ENCODE measurements at regions not wholly inside any gene's neighbourhood (a gene's known extent, or its start where the extent isn't known, plus 50 kb on each side); places are given as distances from the start of the nearest gene placed in this dataset.

DNA sequence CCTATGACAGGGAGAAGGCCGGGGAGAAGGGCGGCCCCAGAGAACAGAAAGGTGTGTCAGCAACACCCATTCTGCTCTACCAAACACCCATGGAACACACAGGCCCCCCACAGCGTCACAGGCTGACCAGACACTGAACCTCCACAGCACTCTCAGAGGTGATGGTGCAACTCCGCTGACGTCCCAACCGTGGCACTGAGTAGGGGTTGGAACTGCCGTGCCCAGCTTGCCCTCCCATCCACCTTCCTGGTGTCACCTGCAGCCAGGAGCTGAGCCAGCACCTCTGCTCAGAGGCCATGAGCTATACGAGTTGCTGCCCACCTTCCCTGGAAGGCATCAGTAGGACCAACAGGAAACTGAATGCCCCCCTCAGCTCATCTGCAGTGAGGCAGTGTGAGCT lies 412.9 kb upstream of the SALL3 start:
- no peak for DNase-seq (ENCODE audit: low read depth)

DNA sequence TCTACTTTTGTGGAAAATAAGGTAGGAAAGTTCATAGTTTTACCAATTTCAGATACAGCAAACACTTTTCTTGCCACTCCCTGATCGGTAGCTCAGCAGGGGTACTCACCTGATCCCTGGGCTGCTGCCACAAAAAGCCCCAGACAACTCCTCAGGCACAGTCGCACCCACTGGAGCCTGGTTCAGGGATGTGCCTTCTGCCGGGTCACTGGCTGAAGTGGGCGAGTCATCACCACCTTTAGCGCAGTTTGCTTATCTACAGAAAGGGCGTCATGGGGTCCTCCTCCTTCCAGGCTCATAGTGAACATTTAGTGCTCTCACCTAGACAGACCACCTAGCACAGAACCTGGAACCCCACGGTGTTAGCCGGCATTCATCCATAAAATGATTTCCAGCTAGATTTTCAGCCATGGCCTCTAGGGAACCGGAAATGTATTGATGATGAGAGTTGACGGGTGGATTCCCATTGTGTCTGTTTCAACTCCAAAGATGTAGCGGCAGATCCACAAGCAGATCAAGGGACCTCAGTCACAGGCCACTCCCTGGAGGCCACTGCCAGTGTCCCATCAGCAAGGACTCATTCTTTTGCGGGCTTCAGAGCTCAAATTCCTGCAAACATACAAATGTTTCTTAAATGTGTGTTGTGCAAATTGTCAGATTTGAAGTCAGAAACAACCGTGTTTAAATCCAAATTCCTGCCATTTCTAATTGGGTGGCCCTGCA lies 408.4 kb upstream of the SALL3 start:
- DNase-seq (ENCODE audit: low read depth) = no peak

DNA sequence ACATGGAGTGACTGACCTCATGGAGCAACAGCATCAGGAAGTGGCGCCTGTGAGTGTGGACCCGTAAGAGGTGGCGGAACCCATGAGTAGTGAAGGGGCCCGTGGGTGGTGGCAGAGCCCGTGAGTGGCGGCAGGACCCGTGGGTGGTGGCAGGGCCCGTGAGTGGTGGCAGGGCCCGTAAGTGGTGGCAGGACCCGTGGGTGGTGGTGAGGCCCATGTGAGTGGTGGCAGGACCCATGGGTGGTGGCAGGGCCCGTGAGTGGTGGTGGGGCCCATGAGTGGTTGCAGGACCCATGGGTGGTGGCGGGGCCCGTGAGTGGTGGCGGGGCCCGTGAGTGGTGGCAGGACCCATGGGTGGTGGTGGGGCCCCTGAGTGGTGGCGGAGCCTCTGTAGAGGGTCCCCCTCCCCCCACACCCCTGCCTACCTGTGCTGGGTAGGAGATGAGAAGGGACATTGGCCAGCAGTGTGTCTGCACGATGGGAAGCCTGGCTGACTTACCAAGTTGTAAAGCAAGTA lies 407.7 kb upstream of the SALL3 start:
- DNase-seq (ENCODE audit: low read depth) = no peak

DNA sequence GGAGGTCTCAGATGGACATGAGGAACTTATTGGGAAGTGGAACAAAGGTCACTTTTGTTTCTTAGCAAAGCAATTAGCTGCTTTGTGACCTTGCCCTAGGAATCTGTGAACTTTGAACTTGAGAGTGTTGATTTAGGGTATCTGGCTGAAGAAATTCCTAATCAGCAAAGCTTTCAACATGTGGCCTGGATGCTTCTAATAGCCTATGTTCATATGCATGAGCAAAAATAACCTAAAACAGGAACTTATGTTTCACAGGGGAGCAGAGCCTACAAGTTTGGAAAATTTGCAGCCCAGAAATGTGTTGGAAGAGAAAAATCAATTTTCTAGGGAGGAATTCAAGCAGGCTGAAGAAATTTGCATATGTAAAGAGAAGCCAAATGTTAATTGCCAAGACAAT lies 405.8 kb upstream of the SALL3 start:
- DNase-seq (ENCODE audit: low read depth) = no peak

DNA sequence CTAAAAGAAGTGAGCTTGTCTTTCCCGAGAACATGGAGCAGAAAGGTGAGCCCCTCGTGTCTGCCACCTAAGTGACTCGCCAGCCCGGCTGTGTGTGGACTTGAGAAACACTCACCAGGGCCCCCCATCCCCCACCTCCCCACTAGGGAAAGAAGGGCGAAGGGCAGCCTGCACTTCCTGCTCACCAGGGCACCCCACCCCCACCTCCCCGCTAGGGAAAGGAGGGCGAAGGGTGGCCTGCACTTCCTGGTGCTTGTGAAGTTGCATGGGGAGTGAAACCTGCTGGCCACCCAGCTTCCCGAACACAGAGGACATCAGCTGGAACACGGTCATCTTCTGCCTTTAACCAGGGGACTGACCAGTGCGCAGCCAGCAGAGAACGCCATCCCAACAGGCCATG lies 402.7 kb upstream of the SALL3 start:
- DNase-seq (ENCODE audit: low read depth) = no peak

DNA sequence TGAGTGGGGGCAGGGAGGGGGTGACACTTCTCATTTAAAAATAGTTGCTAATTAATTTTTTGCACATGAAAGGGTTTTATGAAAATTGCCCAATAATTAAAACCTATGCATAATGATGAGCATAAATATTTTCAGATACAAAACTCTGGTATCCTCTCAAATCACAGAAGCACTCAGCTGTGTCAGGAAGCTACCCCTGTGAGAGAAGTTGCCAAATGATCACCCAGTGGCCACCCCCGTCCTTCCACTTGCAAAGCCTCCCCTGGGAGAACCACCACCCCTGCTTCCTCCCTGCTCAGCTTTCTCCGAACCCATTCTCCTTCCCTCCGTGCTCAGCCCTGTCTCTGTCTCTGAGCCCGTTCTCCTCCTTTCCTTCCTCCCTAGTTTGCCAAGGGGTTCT lies 400.2 kb upstream of the SALL3 start:
- DNase-seq (ENCODE audit: low read depth) = no peak

DNA sequence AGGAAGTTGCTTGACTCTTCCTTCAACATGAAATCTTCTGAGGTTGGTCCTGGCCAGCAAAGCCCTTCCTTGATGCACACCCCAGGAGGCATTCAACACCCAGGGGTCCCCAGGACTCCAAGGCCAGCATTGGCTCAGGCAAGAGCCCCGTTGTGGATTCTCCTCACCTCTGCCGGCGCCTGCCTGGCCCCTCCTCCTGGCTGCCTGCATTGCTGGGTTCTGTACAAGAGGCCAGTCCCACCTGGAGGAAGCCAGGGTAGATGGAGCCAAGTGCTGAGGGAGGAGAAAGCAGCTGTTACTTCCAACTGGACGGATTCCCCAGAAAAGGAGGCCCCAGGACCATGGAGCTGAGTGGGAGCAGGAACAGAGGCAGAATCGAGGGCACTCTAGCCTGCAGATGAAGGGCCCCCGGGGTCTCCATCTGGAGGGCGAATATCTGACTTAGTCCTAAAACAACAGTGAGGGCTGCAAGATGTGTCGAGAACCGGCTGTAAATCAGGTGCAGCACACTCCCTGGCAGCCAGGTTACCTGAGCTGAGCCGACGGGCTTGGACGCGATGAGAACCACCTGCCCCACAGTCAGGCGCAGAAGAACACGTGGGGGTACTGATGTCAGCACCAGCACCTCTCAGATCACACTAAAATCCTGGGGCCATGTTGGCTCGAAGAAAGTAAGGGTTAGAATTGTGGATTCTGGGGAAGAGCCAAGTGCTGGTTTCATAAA lies 399.6 kb upstream of the SALL3 start:
- DNase-seq (ENCODE audit: low read depth) = no peak

DNA sequence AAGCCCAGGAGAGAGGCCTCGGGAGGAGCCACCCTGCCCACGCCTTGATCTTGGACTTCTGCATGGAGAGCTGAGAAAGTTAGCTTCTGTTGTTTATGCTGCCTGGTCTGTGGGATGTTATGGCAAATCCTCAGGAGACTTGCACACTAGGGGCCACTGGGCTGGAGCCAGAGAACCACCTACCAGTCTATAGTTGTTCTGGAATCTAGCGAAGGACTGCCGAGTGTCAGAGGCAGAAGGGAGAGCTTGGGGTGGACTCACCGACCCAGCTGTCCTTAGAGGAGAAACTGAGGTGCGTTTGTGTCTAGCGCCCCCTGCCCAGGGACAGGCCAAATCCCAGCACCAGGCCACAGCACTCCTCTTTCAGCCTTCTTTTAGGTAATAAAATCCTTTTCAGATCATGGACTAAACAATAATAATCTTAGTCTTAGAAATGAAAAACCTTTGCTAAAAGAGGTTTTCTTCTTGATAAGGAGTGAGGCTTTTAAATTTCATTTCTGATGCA lies 398.7 kb upstream of the SALL3 start:
- no peak for DNase-seq (ENCODE audit: low read depth)

DNA sequence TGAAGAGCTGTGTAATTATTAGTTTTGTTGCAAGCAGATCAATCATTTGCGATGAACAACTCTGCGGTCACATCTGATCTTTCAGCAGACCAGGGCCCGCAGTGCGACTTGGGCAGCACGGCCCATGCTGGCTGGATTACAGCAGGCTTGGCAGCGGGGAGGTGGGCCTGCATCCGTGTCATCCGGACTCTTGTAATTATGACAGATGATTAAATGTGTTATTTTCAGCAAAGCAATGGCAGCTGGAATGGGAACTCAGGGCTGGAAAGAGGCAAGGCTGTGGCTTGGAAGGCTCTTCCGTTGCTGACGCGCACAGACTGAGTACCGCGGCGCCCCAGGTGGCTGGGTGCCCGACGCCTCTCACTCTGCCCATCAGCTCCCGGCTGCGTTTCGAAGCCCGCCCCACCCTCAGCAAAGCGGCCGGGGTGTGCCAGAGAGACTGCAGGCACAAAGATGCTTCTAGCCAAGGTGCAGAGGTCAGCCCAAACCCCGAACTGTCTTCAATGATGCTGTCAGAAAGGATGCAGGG lies 397.4 kb upstream of the SALL3 start:
- DNase-seq (ENCODE audit: low read depth) = no peak

DNA sequence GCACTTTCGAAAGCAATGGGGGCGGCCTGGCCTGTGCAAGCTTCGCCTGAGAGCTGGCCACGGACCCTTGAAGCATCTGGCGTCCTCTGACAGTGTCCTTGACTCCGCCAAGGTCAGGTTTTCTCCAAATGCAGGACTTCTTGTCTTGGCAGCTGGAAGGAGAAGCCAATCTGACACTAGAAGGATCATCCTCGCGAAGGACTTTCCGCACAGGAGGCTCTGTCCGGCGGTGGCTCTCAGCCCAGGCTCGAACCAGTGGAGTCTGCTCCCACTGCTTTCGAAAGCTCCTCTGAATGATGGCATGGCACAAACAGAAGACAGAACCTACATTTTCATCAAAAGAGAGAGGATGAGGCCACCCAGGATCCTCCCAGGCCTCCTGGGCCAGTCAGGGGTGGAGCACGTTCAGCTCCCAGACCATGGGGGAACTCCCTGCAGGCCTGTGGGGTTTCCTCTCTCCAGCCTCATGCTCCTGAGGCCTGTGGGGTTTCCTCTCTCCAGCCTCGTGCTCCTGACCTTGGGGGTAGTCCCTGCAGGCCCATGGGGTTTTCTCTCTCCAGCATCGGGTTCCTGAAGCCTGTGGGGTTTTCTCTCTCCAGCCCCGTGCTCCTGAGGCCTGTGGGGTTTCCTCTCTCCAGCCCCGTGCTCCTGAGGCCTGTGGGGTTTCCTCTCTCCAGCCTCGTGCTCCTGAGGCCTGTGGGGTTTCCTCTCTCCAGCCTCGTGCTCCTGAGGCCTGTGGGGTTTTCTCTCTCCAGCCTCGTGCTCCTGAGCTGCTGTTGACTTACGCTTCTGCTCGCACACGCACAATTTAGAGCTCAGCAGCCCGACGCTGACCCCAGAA lies 396.5 kb upstream of the SALL3 start:
- DNase-seq (ENCODE audit: low read depth) = no peak

DNA sequence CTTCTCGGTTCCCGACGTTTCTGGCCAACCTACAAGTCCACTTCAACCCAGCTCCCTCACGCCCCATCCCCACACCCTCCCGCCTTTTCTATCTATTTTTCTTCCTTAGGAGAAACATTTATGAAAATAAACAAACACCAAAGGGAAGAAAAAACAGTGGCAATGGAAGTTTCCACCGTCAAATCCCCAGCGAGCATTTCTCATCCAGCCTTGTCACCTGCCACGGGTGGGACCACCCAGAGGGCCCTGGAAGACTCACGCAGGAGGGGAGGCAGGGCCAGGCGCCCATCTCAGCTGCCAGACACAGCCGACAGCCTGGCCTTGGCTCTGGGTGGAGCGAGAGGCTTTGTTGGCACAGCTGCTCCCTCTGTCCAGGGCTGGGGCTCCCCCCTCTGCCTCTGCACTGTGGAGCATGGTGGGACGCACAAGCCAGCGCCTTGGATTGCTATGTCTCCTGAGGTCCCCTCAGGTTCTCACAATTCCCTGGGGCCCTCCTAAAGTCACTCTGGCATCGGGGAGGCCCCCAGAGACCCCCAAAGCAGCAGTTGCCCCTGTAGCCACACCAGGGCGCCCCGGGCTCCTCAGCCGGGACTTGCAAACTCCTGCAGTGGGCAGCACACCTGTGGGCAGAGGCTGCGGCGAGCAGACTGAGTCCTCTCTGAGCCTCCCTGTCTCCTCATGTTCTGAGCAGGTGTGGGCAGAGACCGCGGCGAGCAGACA lies 395.7 kb upstream of the SALL3 start:
- no peak for DNase-seq (ENCODE audit: low read depth)

DNA sequence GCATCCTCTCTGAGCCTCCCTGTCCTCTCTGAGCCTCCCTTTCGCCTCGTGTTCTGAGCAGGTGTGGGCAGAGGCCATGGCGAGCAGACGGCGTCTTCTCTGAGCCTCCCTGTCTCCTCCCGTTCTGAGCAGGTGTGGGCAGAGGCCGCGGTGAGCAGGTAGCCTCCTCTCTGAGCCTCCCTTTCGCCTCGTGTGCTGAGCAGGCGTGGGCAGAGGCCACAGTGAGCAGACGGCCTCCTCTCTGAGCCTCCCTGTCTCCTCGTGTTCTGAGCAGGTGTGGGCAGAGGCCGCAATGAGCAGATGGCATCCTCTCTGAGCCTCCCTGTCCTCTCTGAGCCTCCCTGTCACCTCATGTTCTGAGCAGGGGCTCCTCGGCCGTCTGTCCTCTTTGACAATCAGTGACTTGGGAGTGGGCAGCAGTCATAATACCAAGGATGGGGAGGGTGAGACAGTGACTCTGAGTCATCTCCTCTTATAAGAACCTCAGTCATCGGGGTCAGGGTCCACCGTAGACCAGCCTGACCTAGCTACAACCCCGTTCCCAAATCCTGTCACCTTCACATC lies 395.1 kb upstream of the SALL3 start:
- no peak for DNase-seq (ENCODE audit: low read depth)

DNA sequence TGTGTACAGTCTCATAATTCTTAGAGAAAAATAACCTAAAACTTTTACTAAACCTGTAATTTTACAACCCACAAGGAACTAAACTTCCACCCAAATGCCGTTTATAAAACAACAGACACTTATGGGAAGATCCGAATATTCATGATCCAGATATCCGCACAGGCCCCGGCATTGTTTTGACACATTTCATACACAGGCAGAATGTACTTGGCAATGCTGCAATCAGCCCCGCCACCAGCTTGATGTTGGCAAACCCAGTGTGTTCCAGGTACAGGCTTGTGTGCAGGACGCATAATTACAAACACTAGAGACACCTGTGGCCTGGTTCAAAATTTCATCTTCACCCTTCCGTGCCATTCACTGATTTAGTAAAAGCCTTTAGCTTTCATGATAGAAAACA lies 393.0 kb upstream of the SALL3 start:
- DNase-seq (ENCODE audit: low read depth) = no peak

DNA sequence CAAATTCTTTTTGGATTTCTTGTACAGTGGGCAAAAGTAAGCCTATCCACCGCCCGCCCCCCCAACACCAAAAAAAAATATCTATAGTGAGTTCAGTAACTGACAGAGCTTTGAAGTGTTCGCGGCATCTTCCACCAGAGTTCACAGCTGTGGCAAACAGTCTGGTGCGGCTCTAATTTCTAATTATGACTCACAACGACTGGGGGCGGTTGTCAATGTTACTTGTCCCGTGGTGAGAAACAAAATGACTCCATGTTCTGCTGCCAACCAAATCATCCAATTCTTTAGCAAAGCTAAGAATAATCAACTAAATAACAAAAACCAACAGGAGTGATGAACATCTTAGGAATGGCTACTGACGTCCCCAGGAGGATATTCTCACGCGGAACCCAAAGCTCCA lies 392.5 kb upstream of the SALL3 start:
- no peak for DNase-seq (ENCODE audit: low read depth)

DNA sequence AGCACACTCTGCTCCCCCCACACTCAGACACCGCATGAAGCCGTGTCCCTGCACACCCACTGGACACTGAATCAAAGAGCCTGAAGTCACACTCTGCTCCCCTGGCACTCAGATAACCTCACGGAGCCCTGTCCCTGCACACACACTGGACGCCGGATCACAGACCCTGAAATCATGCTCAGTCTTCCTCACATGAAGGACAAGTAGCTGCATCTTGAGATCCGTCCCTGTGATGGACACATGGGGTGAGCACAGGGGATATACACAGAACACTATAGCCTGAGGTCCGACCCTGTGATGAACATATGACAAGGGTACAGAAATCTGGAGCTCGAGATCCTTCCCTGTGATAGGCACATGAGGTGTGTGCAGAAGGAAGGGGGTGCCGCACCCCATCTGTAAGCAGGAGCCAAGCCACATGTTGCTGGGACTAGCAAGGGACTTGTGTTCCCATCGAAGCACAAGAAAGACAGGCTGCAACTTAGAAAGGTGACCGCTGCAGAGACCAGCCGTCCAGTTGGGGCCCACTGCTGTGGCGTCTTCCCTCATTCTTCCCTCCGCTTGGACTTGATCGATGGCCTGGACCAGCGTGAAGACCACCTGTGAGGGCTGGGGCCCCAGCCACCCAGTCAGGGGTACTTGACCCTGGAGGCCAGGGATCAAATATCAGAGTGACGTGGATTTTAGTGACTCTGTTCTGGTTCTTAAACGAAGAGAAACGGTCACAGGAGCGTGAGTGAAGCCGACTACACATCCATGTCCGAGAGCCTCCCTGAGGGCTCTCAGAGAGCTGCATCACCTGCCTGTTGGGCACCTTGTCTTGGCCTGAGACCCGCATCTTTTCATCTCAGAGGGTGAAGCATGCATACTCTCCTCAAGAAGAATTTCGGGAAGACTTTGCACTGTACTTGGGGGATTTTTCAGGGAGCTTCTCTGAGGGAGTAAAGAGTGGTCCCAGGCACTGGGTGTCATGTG lies 391.7 kb upstream of the SALL3 start:
- DNase-seq (ENCODE audit: low read depth) = no peak

DNA sequence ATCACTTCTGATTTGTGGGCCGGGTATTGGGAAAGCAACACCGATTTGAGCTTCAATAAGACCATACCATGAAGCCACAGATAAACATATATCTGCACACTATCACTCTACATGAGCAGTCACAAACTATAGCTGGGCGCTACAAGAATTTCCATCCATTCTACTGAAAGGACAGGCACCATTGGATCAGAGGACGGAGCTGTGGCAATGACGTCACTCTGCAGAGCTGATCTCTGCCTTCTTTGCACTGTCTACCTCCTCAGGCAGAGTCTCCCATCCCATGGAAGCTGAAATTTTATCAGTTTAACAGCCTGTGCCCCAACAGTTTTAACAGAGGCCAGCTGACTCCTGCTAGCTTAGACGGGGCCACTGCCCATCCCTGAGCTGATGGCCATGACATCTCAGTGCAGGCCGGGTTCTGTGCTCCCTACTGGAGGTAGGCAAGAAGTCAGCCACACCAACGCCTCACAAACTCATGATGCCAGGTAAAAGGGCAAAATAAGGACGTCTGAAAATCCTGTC lies 389.6 kb upstream of the SALL3 start:
- no peak for DNase-seq (ENCODE audit: low read depth)

DNA sequence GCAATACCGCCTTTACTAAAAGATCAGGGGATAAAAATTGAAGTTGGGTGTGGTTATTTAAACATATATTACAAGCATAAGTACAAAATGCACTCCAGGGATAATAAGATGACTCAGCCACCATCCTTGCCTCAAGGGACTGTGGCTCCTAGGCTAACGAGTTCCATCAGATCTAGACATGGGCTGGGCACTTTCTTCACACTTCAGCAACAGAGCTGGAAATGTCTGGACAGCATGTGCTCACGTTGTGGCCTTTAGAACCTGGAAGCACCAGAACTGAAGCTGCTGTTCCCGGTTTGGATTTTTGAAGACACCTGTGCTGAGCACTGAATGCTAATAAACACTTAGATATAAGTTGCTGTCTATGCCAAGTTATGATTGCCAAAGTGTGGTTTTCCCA lies 384.2 kb upstream of the SALL3 start:
- DNase-seq (ENCODE audit: low read depth) = no peak

DNA sequence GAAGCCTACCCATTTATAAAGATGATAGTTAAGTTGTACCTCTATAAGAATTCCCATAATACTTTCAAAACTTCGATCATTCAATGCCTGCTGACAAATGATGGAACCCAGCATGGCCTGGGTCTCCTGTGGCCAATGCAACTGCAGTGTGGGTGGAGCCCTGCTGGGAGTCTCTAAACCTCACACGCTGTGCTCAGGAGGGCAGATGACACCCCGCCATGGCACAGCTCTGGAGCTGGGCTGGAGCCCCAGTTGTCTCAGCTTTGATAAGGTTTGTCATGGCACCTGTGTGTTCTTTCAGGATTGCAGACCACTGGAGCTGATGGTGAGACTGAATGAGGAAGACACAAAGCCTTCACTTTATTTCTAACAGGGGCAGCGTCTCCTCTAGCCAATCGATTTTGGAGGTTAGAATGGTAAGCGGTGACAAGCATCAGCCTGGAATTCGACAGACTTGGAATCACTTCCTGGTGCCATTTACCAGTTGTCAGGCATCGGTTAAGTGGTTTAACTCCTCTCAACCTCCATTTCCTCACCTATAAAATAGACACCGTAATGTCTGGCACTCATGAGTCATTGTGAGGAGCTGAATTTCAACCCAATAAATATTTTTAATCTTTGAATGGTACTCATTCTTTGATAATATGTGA lies 383.6 kb upstream of the SALL3 start:
- DNase-seq (ENCODE audit: low read depth) = no peak

DNA sequence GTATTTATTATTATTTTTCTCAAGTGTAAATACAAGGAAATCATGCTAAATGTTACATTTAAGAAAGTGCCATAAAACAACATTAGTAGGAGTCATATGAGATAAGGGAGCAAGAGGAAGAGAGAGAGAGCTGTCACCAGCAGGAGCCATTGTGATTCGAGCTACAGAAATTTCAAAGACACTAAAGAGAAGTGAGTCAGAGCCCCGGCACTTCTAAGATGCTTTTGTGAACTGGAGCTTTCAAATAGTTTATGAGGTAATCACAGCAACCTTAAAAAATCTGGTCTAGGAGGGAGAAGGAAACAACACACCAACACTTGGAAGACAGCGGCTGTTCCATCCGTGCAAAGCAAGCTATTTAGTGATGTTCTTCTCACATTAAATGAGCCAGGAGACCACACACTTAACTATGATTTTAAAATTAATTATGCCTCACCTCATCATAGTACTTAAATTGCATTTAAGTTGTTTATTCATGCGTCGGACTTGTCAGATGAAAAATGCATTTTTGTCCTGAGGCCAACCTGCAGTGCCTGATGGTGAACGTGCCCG lies 382.7 kb upstream of the SALL3 start:
- DNase-seq (ENCODE audit: low read depth) = no peak
